ENCODE measurements at regions not wholly inside any gene's neighbourhood (a gene's known extent, or its start where the extent isn't known, plus 50 kb on each side); places are given as distances from the start of the nearest gene placed in this dataset.

GRCh38 chr6:71077655-71078054 lies 120.8 kb upstream of the B3GAT2 start:
- Histone ChIP-seq H3K4me2 (no peak overlapping the region), H3K27ac (no peak overlapping the region), H3K79me2 (ENCODE audit: insufficient read depth, low read depth) (no peaks in the 10 kb centered on the region), H3K36me3 (ENCODE audit: insufficient read depth) (no peaks in the 10 kb centered on the region), H2AFZ (ENCODE audit: low read depth) (no peak overlapping the region), H3K4me3 (IDR thresholded peaks at IDR 0.05; ENCODE audit: insufficient read depth, low read depth, low read length) (no peak overlapping the region), H4K20me1 (ENCODE audit: insufficient read depth) (no peaks in the 10 kb centered on the region), H3K9ac (no peak overlapping the region), H3K4me1 (ENCODE audit: low read depth, poor library complexity, severe bottlenecking) (no peaks in the 10 kb centered on the region), H3K27me3 (ENCODE audit: insufficient read depth, low read depth) (no peaks in the 10 kb centered on the region)
- TF ChIP-seq, protein P1, sequence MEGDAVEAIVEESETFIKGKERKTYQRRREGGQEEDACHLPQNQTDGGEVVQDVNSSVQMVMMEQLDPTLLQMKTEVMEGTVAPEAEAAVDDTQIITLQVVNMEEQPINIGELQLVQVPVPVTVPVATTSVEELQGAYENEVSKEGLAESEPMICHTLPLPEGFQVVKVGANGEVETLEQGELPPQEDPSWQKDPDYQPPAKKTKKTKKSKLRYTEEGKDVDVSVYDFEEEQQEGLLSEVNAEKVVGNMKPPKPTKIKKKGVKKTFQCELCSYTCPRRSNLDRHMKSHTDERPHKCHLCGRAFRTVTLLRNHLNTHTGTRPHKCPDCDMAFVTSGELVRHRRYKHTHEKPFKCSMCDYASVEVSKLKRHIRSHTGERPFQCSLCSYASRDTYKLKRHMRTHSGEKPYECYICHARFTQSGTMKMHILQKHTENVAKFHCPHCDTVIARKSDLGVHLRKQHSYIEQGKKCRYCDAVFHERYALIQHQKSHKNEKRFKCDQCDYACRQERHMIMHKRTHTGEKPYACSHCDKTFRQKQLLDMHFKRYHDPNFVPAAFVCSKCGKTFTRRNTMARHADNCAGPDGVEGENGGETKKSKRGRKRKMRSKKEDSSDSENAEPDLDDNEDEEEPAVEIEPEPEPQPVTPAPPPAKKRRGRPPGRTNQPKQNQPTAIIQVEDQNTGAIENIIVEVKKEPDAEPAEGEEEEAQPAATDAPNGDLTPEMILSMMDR (conservative IDR thresholded peaks at IDR 0.05; ENCODE audit: low read depth, low read length): no peak

DNA sequence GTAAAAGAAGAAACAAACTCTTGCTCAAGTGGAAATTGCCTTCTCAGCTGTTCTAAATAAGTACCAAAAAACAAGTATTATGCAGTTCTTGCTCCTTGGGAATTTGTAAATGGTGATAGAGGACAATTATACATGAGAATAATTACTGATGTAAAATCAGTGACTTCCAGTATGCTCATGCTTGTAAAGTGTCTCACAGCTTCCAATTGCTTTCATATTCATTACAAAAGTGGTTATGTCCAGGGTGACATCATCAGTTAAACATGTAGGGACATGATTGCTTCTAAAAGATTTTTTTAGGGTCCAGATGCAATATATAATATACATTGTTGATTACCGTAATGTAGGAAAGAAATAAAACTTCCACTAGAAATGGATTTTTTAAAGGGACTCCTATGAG lies 122.8 kb upstream of the B3GAT2 start:
- TF ChIP-seq, protein P1 (conservative IDR thresholded peaks at IDR 0.05; ENCODE audit: low read depth, low read length): no peak
- Histone ChIP-seq H3K36me3 (ENCODE audit: insufficient read depth) (no peaks in the 10 kb centered on the region), H3K4me1 (ENCODE audit: low read depth, poor library complexity, severe bottlenecking) (no peaks in the 10 kb centered on the region), H3K4me2 (no peak overlapping the region), H2AFZ (ENCODE audit: low read depth) (no peak overlapping the region), H3K27ac (no peak overlapping the region), H4K20me1 (ENCODE audit: insufficient read depth) (no peaks in the 10 kb centered on the region), H3K27me3 (ENCODE audit: insufficient read depth, low read depth) (no peaks in the 10 kb centered on the region), H3K79me2 (ENCODE audit: insufficient read depth, low read depth) (no peaks in the 10 kb centered on the region), H3K4me3 (IDR thresholded peaks at IDR 0.05; ENCODE audit: insufficient read depth, low read depth, low read length) (no peak overlapping the region), H3K9ac (no peak overlapping the region)

DNA sequence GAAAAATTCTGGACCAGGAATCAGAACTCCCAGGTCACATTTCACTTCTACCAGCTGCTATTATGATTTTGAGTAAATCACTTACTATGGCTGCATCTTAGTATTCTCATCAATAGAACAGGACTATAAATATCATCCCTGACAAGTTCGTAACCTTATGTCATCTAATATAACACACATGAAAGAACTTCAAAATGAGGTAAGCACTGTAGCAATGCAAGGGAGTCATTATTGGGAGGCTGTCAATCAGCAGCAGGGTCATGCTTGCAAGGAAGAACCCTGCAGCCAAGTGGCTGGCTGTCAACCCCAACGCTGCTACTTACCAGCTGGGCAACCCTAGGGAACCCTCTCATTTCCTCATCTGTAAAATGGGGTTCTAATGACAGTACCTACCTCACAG lies 123.3 kb upstream of the B3GAT2 start:
- no peaks in the 10 kb centered on the region for H3K27me3 ChIP-seq (ENCODE audit: insufficient read depth, low read depth)
- H3K27ac ChIP-seq: no peak overlapping the region
- H3K79me2 ChIP-seq (ENCODE audit: insufficient read depth, low read depth): no peaks in the 10 kb centered on the region
- no peak overlapping the region for H2AFZ ChIP-seq (ENCODE audit: low read depth)
- no peaks in the 10 kb centered on the region for H4K20me1 ChIP-seq (ENCODE audit: insufficient read depth)
- no peak overlapping the region for H3K9ac ChIP-seq
- H3K36me3 ChIP-seq (ENCODE audit: insufficient read depth): no peaks in the 10 kb centered on the region
- TF ChIP-seq, protein P1 (conservative IDR thresholded peaks at IDR 0.05; ENCODE audit: low read depth, low read length): no peak
- no peaks in the 10 kb centered on the region for H3K4me1 ChIP-seq (ENCODE audit: low read depth, poor library complexity, severe bottlenecking)
- H3K4me3 ChIP-seq (IDR thresholded peaks at IDR 0.05; ENCODE audit: insufficient read depth, low read depth, low read length): no peak overlapping the region
- H3K4me2 ChIP-seq: no peak overlapping the region

GRCh38 chr6:71080826-71081225 lies 124.0 kb upstream of the B3GAT2 start:
- Histone ChIP-seq H3K79me2 (ENCODE audit: insufficient read depth, low read depth) (no peaks in the 10 kb centered on the region), H2AFZ (ENCODE audit: low read depth) (no peak overlapping the region), H3K9ac (no peak overlapping the region), H3K36me3 (ENCODE audit: insufficient read depth) (no peaks in the 10 kb centered on the region), H3K27ac (no peak overlapping the region), H3K27me3 (ENCODE audit: insufficient read depth, low read depth) (no peaks in the 10 kb centered on the region), H3K4me3 (IDR thresholded peaks at IDR 0.05; ENCODE audit: insufficient read depth, low read depth, low read length) (no peak overlapping the region), H4K20me1 (ENCODE audit: insufficient read depth) (no peaks in the 10 kb centered on the region), H3K4me2 (no peak overlapping the region), H3K4me1 (ENCODE audit: low read depth, poor library complexity, severe bottlenecking) (no peaks in the 10 kb centered on the region)
- TF ChIP-seq, protein P1 (conservative IDR thresholded peaks at IDR 0.05; ENCODE audit: low read depth, low read length): no peak
